ENCODE measurements at regions not wholly inside any gene's neighbourhood (a gene's known extent, or its start where the extent isn't known, plus 50 kb on each side); places are given as distances from the start of the nearest gene placed in this dataset.

DNA sequence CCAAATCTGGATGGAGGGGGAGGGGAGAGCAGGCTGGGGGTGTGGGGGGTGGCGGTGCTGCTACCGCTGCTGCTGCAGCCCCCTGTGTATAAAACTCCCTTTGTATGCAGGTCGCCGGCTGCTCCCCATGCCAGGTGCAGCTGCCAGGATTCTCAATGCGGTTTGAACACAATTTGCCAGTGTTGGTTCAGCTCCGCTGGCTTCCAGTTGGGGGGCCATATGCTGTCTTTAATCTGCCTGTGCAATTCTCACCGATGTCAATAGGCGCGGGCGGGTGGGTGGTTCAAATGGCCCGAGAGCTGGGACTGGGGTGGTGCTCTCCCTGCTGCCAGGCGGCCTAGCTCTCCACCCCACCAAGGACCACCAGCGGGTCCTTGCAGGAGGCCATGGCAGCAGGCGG, 257.6 kb downstream of the BCOR start (continued):
- TF ChIP-seq, protein P1, sequence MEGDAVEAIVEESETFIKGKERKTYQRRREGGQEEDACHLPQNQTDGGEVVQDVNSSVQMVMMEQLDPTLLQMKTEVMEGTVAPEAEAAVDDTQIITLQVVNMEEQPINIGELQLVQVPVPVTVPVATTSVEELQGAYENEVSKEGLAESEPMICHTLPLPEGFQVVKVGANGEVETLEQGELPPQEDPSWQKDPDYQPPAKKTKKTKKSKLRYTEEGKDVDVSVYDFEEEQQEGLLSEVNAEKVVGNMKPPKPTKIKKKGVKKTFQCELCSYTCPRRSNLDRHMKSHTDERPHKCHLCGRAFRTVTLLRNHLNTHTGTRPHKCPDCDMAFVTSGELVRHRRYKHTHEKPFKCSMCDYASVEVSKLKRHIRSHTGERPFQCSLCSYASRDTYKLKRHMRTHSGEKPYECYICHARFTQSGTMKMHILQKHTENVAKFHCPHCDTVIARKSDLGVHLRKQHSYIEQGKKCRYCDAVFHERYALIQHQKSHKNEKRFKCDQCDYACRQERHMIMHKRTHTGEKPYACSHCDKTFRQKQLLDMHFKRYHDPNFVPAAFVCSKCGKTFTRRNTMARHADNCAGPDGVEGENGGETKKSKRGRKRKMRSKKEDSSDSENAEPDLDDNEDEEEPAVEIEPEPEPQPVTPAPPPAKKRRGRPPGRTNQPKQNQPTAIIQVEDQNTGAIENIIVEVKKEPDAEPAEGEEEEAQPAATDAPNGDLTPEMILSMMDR (IDR thresholded peaks at IDR 0.05 in 2 of 3, conservative IDR thresholded peaks at IDR 0.05 in 1 of 3; ENCODE audit: borderline replicate concordance in 1 of 3, insufficient read depth in 1 of 3, low read depth in 2 of 3, low read length in 2 of 3), result no peak
- TF ChIP-seq FOSL1 (IDR thresholded peaks at IDR 0.05; ENCODE audit: low read depth) (no peak), ZFX (IDR thresholded peaks at IDR 0.05) (no peak), EGR1 (IDR thresholded peaks at IDR 0.05; ENCODE audit: low read depth) (no peak), ELF1 (IDR thresholded peaks at IDR 0.05; ENCODE audit: borderline replicate concordance, low read depth) (no peak), POLR2A (IDR thresholded peaks at IDR 0.05; ENCODE audit: borderline replicate concordance, extremely low read depth, insufficient read depth, insufficient read length) (no peak), JUND (IDR thresholded peaks at IDR 0.05) (no peak)
- TF ChIP-seq, protein P2, sequence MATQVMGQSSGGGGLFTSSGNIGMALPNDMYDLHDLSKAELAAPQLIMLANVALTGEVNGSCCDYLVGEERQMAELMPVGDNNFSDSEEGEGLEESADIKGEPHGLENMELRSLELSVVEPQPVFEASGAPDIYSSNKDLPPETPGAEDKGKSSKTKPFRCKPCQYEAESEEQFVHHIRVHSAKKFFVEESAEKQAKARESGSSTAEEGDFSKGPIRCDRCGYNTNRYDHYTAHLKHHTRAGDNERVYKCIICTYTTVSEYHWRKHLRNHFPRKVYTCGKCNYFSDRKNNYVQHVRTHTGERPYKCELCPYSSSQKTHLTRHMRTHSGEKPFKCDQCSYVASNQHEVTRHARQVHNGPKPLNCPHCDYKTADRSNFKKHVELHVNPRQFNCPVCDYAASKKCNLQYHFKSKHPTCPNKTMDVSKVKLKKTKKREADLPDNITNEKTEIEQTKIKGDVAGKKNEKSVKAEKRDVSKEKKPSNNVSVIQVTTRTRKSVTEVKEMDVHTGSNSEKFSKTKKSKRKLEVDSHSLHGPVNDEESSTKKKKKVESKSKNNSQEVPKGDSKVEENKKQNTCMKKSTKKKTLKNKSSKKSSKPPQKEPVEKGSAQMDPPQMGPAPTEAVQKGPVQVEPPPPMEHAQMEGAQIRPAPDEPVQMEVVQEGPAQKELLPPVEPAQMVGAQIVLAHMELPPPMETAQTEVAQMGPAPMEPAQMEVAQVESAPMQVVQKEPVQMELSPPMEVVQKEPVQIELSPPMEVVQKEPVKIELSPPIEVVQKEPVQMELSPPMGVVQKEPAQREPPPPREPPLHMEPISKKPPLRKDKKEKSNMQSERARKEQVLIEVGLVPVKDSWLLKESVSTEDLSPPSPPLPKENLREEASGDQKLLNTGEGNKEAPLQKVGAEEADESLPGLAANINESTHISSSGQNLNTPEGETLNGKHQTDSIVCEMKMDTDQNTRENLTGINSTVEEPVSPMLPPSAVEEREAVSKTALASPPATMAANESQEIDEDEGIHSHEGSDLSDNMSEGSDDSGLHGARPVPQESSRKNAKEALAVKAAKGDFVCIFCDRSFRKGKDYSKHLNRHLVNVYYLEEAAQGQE (IDR thresholded peaks at IDR 0.05; ENCODE audit: low read depth), result no peak
- TF ChIP-seq, protein P3, sequence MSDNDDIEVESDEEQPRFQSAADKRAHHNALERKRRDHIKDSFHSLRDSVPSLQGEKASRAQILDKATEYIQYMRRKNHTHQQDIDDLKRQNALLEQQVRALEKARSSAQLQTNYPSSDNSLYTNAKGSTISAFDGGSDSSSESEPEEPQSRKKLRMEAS (IDR thresholded peaks at IDR 0.05), result no peak

DNA sequence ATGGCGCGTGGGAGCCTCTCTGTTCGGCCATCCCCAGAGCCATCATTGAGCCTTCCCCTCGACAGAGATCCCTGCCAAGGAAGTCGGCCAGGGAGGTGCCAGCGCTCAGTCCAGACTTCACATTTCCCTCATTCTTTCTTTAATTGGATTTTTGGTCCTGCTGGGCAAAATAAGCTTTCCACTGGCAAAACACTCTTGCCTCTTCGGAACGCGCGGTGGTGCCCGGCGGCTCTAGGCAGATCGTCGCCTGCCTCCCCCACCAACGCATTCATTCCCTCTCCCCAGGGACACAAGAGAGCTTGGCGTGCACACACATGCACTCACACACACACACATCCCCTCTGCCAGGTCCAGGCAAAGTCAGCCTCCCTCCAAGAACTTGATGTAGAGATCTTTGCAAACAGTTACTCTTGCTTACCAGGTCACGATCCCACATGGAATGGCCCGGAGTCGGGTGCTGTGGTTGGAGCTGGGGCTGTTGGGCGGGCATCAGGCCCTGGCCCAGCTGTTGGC, 257.1 kb downstream of the BCOR start:
- Histone ChIP-seq H3K4me2 (ENCODE audit: low read length) (no peak overlapping the region), H3K4me1 (ENCODE audit: control insufficient read depth in 1 of 2, insufficient read depth in 2 of 2, low read length in 2 of 2) (no peaks in the 10 kb centered on the region), H3K4me3 (replicated peaks in 1 of 2; ENCODE audit: low read depth in 1 of 2, low read length in 2 of 2) (no peak overlapping the region), H3K9me2 (ENCODE audit: insufficient read depth) (no peaks in the 10 kb centered on the region), H3K27ac (ENCODE audit: low read depth, low read length) (no peak overlapping the region), H3K79me2 (ENCODE audit: insufficient read depth, low read length) (no peaks in the 10 kb centered on the region), H3K27me3 (ENCODE audit: insufficient read depth, low read length) (no peaks in the 10 kb centered on the region), H3K36me3 (ENCODE audit: control insufficient read depth in 1 of 2, insufficient read depth in 2 of 2, low read length in 2 of 2) (no peaks in the 10 kb centered on the region), H3K9me3 (ENCODE audit: control insufficient read depth in 1 of 2, insufficient read depth in 1 of 2, low read depth in 1 of 2, low read length in 2 of 2) (no peaks in the 10 kb centered on the region), H3K9ac (ENCODE audit: low read length) (no peak overlapping the region), H4K20me1 (ENCODE audit: insufficient read depth) (no peaks in the 10 kb centered on the region), H2AFZ (ENCODE audit: low read depth, low read length, poor library complexity, severe bottlenecking) (no peak overlapping the region)
- intact Hi-C loops (cut with micrococcal nuclease), result no loop called here
- POLR2A ChIA-PET, result no interaction called here
- no peak for DNase-seq (ENCODE audit: low read depth, low spot score)
- CTCF ChIA-PET, result no interaction called here
- no TSS peak for BruUV-seq (replicated peaks)
- no peak for ATAC-seq
- RAD21 ChIA-PET (ENCODE audit: low non-redundant PET in 1 of 2, low total read pairs in 2 of 2, uncharacterized antibody in 2 of 2, unreplicated experiment in 2 of 2), result interaction anchor here in 1 of 2 experiments (0.6 kb wide), 1 partner anchor 170 kb away, joined by 6 read pairs; no protein-coding TSS in a partner anchor
- TF ChIP-seq, protein P4, sequence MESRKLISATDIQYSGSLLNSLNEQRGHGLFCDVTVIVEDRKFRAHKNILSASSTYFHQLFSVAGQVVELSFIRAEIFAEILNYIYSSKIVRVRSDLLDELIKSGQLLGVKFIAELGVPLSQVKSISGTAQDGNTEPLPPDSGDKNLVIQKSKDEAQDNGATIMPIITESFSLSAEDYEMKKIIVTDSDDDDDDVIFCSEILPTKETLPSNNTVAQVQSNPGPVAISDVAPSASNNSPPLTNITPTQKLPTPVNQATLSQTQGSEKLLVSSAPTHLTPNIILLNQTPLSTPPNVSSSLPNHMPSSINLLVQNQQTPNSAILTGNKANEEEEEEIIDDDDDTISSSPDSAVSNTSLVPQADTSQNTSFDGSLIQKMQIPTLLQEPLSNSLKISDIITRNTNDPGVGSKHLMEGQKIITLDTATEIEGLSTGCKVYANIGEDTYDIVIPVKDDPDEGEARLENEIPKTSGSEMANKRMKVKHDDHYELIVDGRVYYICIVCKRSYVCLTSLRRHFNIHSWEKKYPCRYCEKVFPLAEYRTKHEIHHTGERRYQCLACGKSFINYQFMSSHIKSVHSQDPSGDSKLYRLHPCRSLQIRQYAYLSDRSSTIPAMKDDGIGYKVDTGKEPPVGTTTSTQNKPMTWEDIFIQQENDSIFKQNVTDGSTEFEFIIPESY (IDR thresholded peaks at IDR 0.05; ENCODE audit: extremely low read depth, insufficient replicate concordance, low read length), result no peak
- TF ChIP-seq FOSL1 (IDR thresholded peaks at IDR 0.05; ENCODE audit: low read depth) (no peak), ZNF274 (IDR thresholded peaks at IDR 0.05; ENCODE audit: low read depth, low read length) (no peak), JUND (IDR thresholded peaks at IDR 0.05) (no peak), TCF7L2 (IDR thresholded peaks at IDR 0.05; ENCODE audit: borderline replicate concordance, extremely low read depth, insufficient read depth, insufficient read length) (no peak), ZFX (IDR thresholded peaks at IDR 0.05) (no peak), EZH2 (IDR thresholded peaks at IDR 0.05) (no peak), POLR2AphosphoS5 (IDR thresholded peaks at IDR 0.05; ENCODE audit: low read depth, low read length) (no peak)

Data from HCT116 (cell line).